ENCODE measurements at regions not wholly inside any gene's neighbourhood (a gene's known extent, or its start where the extent isn't known, plus 50 kb on each side); places are given as distances from the start of the nearest gene placed in this dataset.

GRCh38 chr11:90840071-90840470 is 617.2 kb upstream of the CHORDC1 start:
- DNase-seq (ENCODE audit: low read depth in 1 of 2, low spot score in 1 of 2): no peak
- H3K27ac ChIP-seq (replicated peaks): no peak overlapping the region
- H3K4me3 ChIP-seq (replicated peaks; ENCODE audit: insufficient read depth, low read length): no peak overlapping the region
- no peaks in the 10 kb centered on the region for H3K27me3 ChIP-seq (ENCODE audit: insufficient read depth, poor library complexity, severe bottlenecking)
- TF ChIP-seq GABPA (IDR thresholded peaks at IDR 0.05; ENCODE audit: low read depth) (no peak), POLR2AphosphoS5 (IDR thresholded peaks at IDR 0.05; ENCODE audit: low read depth) (no peak), SPI1 (IDR thresholded peaks at IDR 0.05; ENCODE audit: borderline replicate concordance, low read depth) (no peak)
- TF ChIP-seq, protein P1, sequence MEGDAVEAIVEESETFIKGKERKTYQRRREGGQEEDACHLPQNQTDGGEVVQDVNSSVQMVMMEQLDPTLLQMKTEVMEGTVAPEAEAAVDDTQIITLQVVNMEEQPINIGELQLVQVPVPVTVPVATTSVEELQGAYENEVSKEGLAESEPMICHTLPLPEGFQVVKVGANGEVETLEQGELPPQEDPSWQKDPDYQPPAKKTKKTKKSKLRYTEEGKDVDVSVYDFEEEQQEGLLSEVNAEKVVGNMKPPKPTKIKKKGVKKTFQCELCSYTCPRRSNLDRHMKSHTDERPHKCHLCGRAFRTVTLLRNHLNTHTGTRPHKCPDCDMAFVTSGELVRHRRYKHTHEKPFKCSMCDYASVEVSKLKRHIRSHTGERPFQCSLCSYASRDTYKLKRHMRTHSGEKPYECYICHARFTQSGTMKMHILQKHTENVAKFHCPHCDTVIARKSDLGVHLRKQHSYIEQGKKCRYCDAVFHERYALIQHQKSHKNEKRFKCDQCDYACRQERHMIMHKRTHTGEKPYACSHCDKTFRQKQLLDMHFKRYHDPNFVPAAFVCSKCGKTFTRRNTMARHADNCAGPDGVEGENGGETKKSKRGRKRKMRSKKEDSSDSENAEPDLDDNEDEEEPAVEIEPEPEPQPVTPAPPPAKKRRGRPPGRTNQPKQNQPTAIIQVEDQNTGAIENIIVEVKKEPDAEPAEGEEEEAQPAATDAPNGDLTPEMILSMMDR (IDR thresholded peaks at IDR 0.05; ENCODE audit: insufficient read depth, low read length): no peak
- TF ChIP-seq, protein P2, sequence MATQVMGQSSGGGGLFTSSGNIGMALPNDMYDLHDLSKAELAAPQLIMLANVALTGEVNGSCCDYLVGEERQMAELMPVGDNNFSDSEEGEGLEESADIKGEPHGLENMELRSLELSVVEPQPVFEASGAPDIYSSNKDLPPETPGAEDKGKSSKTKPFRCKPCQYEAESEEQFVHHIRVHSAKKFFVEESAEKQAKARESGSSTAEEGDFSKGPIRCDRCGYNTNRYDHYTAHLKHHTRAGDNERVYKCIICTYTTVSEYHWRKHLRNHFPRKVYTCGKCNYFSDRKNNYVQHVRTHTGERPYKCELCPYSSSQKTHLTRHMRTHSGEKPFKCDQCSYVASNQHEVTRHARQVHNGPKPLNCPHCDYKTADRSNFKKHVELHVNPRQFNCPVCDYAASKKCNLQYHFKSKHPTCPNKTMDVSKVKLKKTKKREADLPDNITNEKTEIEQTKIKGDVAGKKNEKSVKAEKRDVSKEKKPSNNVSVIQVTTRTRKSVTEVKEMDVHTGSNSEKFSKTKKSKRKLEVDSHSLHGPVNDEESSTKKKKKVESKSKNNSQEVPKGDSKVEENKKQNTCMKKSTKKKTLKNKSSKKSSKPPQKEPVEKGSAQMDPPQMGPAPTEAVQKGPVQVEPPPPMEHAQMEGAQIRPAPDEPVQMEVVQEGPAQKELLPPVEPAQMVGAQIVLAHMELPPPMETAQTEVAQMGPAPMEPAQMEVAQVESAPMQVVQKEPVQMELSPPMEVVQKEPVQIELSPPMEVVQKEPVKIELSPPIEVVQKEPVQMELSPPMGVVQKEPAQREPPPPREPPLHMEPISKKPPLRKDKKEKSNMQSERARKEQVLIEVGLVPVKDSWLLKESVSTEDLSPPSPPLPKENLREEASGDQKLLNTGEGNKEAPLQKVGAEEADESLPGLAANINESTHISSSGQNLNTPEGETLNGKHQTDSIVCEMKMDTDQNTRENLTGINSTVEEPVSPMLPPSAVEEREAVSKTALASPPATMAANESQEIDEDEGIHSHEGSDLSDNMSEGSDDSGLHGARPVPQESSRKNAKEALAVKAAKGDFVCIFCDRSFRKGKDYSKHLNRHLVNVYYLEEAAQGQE (IDR thresholded peaks at IDR 0.05; ENCODE audit: insufficient replicate concordance, low read depth): no peak

DNA sequence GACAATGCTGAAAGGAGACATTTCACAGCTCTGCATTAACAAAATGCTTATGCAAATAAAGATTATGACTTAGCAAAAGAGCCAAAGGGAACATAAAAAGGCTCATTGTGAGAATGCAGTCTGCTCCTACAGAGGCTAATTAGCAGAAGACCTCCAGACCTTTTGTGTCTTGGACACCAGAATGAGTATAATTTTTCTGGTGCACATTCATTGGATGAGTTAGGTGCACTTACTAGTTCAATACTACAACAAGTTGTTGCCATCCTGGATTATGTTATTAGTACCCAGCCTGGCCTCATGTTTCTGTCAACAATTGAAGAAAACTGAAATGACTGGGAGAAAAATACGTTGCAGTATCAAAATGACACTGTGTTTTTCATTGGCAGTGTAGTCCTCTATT is 613.2 kb upstream of the CHORDC1 start:
- no peak overlapping the region for H3K4me3 ChIP-seq (replicated peaks; ENCODE audit: insufficient read depth, low read length)
- H3K27ac ChIP-seq (replicated peaks): no peak overlapping the region
- TF ChIP-seq POLR2AphosphoS5 (IDR thresholded peaks at IDR 0.05; ENCODE audit: low read depth) (no peak), GABPA (IDR thresholded peaks at IDR 0.05; ENCODE audit: low read depth) (no peak), SPI1 (IDR thresholded peaks at IDR 0.05; ENCODE audit: borderline replicate concordance, low read depth) (no peak)
- TF ChIP-seq, protein P2 (IDR thresholded peaks at IDR 0.05; ENCODE audit: insufficient replicate concordance, low read depth): no peak
- TF ChIP-seq, protein P1 (IDR thresholded peaks at IDR 0.05; ENCODE audit: insufficient read depth, low read length): no peak
- no peak for DNase-seq (ENCODE audit: low read depth in 1 of 2, low spot score in 1 of 2)
- H3K27me3 ChIP-seq (ENCODE audit: insufficient read depth, poor library complexity, severe bottlenecking): no peaks in the 10 kb centered on the region

- H3K27ac ChIP-seq (replicated peaks): no peak overlapping the region
- no peak overlapping the region for H3K4me3 ChIP-seq (replicated peaks; ENCODE audit: insufficient read depth, low read length)
- no peaks in the 10 kb centered on the region for H3K27me3 ChIP-seq (ENCODE audit: insufficient read depth, poor library complexity, severe bottlenecking)
- TF ChIP-seq, protein P1 (IDR thresholded peaks at IDR 0.05; ENCODE audit: insufficient read depth, low read length): no peak
- TF ChIP-seq, protein P2 (IDR thresholded peaks at IDR 0.05; ENCODE audit: insufficient replicate concordance, low read depth): no peak
- TF ChIP-seq SPI1 (IDR thresholded peaks at IDR 0.05; ENCODE audit: borderline replicate concordance, low read depth) (no peak), POLR2AphosphoS5 (IDR thresholded peaks at IDR 0.05; ENCODE audit: low read depth) (no peak), GABPA (IDR thresholded peaks at IDR 0.05; ENCODE audit: low read depth) (no peak)
- no peak for DNase-seq (ENCODE audit: low read depth in 1 of 2, low spot score in 1 of 2)
Measured at GRCh38 chr11:90823446-90823845, 600.6 kb upstream of the CHORDC1 start.
